Stimulated activated CD4-positive, alpha-beta T cell treated with anti-CD3 and anti-CD28 coated beads, TNF-alpha, amount 100 ng/mL, for 1 hour (primary cell): ENCODE measurements at regions not wholly inside any gene's neighbourhood (a gene's known extent, or its start where the extent isn't known, plus 50 kb on each side); places are given as distances from the start of the nearest gene placed in this dataset.

Source experiments
- DNase-seq, 3 donors: peaks; one replicate each; pipeline ENCODE4 v3.0.0-alpha.2; 2020; ENCODE audit warnings: low read depth in 3 of 3, low spot score in 1 of 3

GRCh38 chr5:15214010-15214409, 286.0 kb upstream of the FBXL7 start:
- no peak for DNase-seq

GRCh38 chr5:15209053-15209762, 290.8 kb upstream of the FBXL7 start:
- DNase-seq, result no peak

GRCh38 chr5:15206133-15206532, 293.8 kb upstream of the FBXL7 start:
- DNase-seq, result no peak

GRCh38 chr5:15203376-15203775, 296.6 kb upstream of the FBXL7 start:
- no peak for DNase-seq

- DNase-seq, result no peak
Observed at GRCh38 chr5:15191012-15191411, 309.0 kb upstream of the FBXL7 start.

- no peak for DNase-seq
Observed at GRCh38 chr5:15183520-15183919, 311.9 kb upstream of the ANKH start.

- no peak for DNase-seq
Observed at GRCh38 chr5:15170173-15170572, 298.6 kb upstream of the ANKH start.

GRCh38 chr5:15168358-15168757, 296.8 kb upstream of the ANKH start:
- no peak for DNase-seq

GRCh38 chr5:15160091-15160490, 288.5 kb upstream of the ANKH start:
- DNase-seq, result no peak

GRCh38 chr5:15159606-15160005, 288.0 kb upstream of the ANKH start:
- no peak for DNase-seq

- no peak for DNase-seq
Observed at GRCh38 chr5:15142458-15142857, 270.9 kb upstream of the ANKH start.

GRCh38 chr5:15137414-15137813, 265.8 kb upstream of the ANKH start:
- DNase-seq, result no peak

- DNase-seq, result no peak
Observed at GRCh38 chr5:15135661-15136060, 264.1 kb upstream of the ANKH start.

- no peak for DNase-seq
Observed at GRCh38 chr5:15133456-15133965, 261.9 kb upstream of the ANKH start.

GRCh38 chr5:15132816-15133405, 261.3 kb upstream of the ANKH start:
- DNase-seq, result no peak

GRCh38 chr5:15131909-15132308, 260.3 kb upstream of the ANKH start:
- no peak for DNase-seq

- no peak for DNase-seq
Observed at GRCh38 chr5:15124871-15125568, 253.4 kb upstream of the ANKH start.

GRCh38 chr5:15124461-15124860, 252.9 kb upstream of the ANKH start:
- no peak for DNase-seq

- no peak for DNase-seq
Observed at GRCh38 chr5:15117688-15118087, 246.1 kb upstream of the ANKH start.

GRCh38 chr5:15116996-15117395, 245.4 kb upstream of the ANKH start:
- no peak for DNase-seq

- no peak for DNase-seq
Observed at GRCh38 chr5:15106530-15107283, 235.1 kb upstream of the ANKH start.
